LNCAP (cell line): ENCODE measurements at regions not wholly inside any gene's neighbourhood (a gene's known extent, or its start where the extent isn't known, plus 50 kb on each side); places are given as distances from the start of the nearest gene placed in this dataset.

ENCODE experiments used
- CTCF ChIP-seq: fragments of 450-650 bp; IDR thresholded peaks from 2 replicates; pipeline ENCODE4 v1.5.1; 2017; ENCODE audit warnings: mild to moderate bottlenecking

DNA sequence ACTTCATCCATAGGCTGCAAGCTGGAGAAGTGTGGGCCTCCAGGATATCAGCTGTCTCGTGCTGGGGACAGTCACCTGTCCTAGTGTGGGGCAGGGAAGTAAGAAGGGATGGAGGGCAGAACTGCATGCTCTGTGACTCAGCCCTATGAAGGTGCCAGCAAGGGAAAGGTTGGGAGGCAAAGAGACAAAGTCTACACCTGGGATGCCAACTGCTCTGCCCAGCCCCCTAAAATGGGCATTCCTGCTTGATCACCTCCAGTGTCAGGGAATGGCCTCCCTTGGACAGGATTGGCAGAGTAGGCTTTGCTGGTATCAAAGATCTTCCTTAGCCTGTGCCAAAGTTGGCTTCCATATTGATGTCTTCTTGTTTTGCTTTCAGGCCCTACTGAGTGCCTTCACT lies 335.0 kb downstream of the BCL11B start:
- no peak for TF ChIP-seq CTCF

GRCh38 chr14:98937712-98938505 lies 334.1 kb downstream of the BCL11B start:
- TF ChIP-seq CTCF: no peak

DNA sequence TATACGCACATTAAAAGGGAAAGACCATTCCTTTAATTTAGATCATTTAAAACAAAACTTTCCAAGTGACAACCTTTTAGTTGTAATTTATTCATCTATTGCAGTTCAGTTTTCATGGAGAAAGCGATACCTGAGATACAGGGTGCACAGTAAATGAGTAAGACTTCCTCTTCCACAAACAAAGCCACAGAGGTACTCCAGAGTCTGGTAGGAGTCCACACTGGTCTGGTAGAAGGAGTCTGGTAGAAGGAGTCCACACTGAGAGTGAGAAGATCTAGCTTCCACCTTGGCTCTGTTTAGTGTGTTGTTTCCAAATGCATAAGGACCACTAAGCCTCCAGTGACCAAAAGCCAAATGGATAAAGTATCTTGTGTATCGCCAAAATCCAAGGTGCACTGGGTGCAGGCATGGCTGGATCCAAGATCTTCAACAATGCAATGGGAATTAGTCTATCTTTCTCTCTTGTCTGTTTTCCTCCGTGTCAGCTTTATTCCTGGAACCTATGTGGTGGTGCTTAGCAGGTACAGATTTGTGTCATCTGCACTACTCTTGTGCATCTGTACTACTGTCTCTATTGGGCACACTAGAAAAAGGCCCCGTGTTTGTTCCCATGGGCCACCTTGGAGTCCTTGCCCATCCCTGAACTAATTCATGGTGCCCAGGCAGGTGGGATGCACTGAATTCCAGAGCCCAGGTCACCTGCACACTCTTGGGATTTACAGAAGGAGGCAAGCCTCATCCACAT lies 331.1 kb downstream of the BCL11B start:
- TF ChIP-seq CTCF: no peak

- TF ChIP-seq CTCF: no peak
These were observed 330.5 kb downstream of the BCL11B start for GRCh38 chr14:98941481-98941880.

DNA sequence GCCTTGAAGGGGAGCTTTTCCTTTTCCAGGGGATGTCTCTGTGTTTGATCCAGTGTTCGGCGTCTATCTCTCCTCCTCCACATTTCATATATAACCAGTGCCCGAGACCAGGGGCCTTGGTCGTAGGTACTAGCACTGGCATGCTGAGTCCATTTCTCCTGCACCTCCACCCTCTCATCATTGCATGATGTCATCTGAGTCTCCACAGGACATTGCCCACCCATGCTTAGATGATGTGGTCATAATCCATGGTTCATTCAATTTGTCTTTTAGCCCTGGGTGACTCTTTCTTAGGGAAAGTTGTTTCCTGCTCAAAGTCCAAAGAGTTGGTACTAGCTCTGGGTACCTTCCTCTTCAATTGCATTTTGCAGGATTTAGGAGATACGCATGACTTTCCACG lies 328.1 kb downstream of the BCL11B start:
- TF ChIP-seq CTCF: no peak

DNA sequence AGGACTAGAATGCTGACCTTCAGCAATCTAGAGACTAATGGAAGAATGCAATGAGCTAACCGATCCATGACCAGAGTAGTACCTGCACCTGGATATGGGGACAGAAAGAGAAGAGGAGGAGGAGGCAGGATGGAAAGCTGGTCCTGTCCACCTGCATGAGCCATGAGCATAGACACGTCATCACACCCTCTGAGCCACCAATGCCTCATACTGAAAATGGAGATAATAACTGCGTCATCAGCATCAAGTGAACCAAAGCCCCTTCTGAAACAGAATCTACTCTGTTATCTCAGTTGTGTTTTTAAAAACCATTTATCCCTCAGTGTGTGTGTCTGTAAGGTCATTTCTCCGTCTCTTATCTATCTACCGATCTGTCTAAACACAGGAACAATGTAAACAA lies 327.0 kb downstream of the BCL11B start:
- TF ChIP-seq CTCF: no peak

DNA sequence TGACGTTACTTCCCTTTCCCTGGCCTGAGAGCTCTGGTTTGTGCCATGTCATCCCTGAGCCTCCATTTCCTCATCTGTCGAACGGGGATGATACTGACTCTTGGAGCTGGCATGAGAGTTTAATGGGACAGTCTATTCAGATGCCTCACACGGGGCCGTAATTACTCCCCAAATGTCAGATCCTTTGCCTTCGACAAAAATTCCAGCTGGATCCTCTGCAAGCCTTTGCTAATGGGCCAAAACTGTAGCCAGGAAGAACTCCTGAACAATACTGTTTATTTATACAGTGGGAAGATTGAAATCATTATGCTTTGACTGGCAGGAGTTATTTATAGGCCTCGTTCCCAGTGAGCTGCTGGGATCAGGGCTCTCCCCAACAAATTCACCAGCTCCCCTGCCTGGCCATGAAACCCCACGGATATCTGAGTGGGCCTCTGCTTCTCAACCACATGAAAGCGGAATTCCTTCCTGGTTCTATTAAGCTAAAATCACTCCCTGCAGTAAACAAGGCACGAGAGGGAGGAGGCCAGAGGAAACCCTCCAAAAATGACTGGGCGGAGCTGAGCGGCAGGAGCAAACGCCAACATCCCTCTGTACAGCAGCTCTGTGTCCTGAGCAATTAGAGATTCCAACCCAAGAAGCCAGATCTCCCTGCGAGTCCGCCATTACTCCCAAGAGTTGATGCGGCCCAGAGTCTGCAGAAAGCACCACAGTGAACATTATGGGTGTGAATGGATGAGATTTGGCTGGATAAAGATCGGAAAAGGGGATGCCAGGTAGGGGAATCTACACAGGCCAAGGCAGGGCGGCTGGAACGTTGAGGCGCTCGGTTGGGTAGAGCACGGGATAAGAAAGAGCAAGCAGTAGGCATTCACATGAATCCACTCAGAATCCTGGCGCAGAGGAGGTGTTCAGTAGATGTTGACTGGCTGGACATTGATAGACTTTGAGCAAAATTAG lies 326.1 kb downstream of the BCL11B start:
- TF ChIP-seq CTCF: no peak
